Kidney epithelial cell (primary cell): ENCODE measurements at regions not wholly inside any gene's neighbourhood (a gene's known extent, or its start where the extent isn't known, plus 50 kb on each side); places are given as distances from the start of the nearest gene placed in this dataset.

Source experiments
- DNase-seq: peaks from one replicate; pipeline ENCODE4 v3.0.0-alpha.2; 2010; ENCODE audit warnings: low read depth
- H3K27me3 ChIP-seq: 2 replicates; pipeline ENCODE4 v1.6.0; 2011; ENCODE audit warnings: low read length; ENCODE audit not compliant: control insufficient read depth, insufficient read depth
- H3K36me3 ChIP-seq: 2 replicates; pipeline ENCODE4 v1.5.1; 2011; ENCODE audit warnings: low read length; ENCODE audit not compliant: control insufficient read depth, insufficient read depth
- H3K4me3 ChIP-seq: 2 replicates; pipeline ENCODE4 v1.5.1; 2011; ENCODE audit warnings: low read depth, mild to moderate bottlenecking, control low read depth, low read length
- CTCF ChIP-seq: IDR thresholded peaks from 2 replicates; pipeline ENCODE4 v1.5.1; 2011; ENCODE audit warnings: mild to moderate bottlenecking, moderate library complexity, low read length, control low read depth, inconsistent platforms; ENCODE audit not compliant: insufficient read depth, poor library complexity, severe bottlenecking

DNA sequence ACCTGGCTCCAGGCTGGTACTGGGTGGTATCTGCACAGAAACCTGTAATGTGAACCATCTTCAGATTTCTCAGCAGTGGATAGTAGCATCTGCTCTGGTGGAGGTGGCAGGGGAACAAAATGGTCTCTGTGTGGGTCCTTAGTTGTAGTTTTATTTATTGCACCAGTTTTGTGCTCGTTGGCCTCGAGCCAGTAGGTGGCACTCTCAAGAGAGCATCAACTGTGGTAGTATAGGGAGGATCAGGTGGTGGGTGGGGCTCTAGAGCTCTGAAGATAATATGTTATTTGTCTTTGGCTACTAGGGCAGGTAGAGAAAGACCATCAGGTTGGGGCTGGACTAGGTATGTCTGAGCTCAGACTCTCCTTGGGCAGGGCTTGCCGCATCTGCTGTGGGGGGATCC, 254.0 kb upstream of the GPR149 start:
- H3K4me3 ChIP-seq = no peak overlapping the region
- no peaks in the 10 kb centered on the region for H3K36me3 ChIP-seq
- TF ChIP-seq CTCF = no peak
- DNase-seq = no peak
- H3K27me3 ChIP-seq = no peaks in the 10 kb centered on the region

DNA sequence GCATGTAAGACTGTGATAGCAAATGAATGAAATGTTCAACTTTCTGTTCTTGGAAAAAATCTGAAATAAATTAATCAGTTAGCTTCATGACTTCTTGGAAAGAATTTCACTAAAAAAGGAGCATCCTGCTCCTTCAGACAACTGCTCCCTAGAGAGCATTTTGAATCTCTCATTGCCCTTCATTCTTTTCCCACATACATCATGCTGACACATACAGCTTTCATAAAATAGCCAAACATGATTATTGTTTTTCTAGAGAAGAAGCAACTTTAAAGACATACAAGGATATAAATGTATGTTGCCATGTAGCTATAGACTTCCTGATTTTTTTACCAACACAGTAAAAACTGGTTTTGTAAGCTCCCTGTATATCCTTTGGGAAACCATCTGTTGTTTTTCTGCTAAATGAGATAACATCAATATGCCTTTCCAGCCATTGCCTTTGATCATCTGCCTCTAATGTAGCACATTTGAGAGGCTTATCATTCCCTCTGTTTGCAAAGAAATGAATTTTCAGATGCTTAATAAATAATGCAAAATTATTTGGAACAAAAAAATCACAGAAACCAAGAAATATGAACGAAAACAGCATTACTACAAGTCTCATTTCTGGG, 248.2 kb upstream of the GPR149 start:
- Histone ChIP-seq H3K4me3 (no peak overlapping the region), H3K36me3 (no peaks in the 10 kb centered on the region), H3K27me3 (no peaks in the 10 kb centered on the region)
- no peak for TF ChIP-seq CTCF
- no peak for DNase-seq

DNA sequence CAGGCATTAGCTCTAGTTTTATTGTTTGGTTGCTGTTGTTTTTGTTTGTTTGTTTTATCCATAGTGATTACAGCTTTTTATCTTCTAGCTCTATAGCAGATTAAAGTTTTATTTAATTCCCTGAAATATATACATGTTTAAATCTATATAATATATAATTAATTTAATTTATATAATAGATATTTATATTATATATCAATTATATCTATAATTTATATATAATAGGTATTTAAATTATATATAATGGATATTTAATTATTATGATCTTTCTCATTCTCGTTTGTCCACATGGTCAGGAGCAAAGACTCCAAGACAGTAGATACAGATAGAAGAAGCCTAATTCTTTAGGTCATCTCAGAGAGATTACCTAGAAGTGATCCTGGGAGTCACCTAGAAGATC, 238.8 kb upstream of the GPR149 start:
- no peaks in the 10 kb centered on the region for H3K36me3 ChIP-seq
- no peak for DNase-seq

GRCh38 chr3:154668187-154668586, 238.2 kb upstream of the GPR149 start:
- H3K4me3 ChIP-seq = no peak overlapping the region
- H3K27me3 ChIP-seq = no peaks in the 10 kb centered on the region
- no peak for DNase-seq
- TF ChIP-seq CTCF = no peak
- H3K36me3 ChIP-seq = no peaks in the 10 kb centered on the region

More for the DNA sequence above, 238.8 kb upstream of the GPR149 start:
- TF ChIP-seq CTCF = no peak
- Histone ChIP-seq H3K4me3 (no peak overlapping the region), H3K27me3 (no peaks in the 10 kb centered on the region)

DNA sequence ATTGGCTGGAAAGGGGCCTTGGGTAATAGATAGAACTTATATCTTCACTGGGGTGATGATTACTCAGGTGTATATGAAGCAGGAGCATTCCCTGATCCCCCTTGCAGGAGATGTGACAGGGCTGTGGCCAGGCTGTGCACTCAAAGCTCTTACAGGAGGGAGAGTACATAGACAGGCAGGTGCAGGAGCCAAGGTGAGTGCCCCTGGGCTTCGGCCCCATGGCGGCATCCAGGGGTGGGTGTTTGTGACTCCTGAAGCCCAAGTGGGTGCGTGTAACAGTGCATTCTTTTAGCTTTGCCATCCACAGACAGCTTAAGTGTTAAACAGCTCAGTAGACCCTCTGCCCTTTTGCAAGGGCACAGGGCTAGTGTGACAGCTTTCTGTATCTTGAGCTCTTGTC, 236.6 kb upstream of the GPR149 start:
- no peaks in the 10 kb centered on the region for H3K27me3 ChIP-seq
- TF ChIP-seq CTCF = no peak
- no peak overlapping the region for H3K4me3 ChIP-seq
- no peak for DNase-seq
- H3K36me3 ChIP-seq = no peaks in the 10 kb centered on the region

GRCh38 chr3:154664714-154665113, 234.7 kb upstream of the GPR149 start:
- TF ChIP-seq CTCF = no peak
- Histone ChIP-seq H3K36me3 (no peaks in the 10 kb centered on the region), H3K4me3 (no peak overlapping the region), H3K27me3 (no peaks in the 10 kb centered on the region)
- DNase-seq = no peak
